Skin epidermis (tissue), 12 donors: ENCODE measurements at regions not wholly inside any gene's neighbourhood (a gene's known extent, or its start where the extent isn't known, plus 50 kb on each side); places are given as distances from the start of the nearest gene placed in this dataset.
A peak's percentile ranks its signal among the peaks of the same experiment; 100 is the strongest.
"Not testable (repeated sequence)": the region's sequence is repeated elsewhere in the genome, so short reads cannot be mapped to it uniquely, and the experiment has no call there.

Experiments
- H3K27ac ChIP-seq, 21 experiments: fragments of 200-600 bp; sonication (generic) in 11 of 21; one replicate each; pipeline ENCODE4 v1.5.0; 2020; ENCODE audit warnings: mild to moderate bottlenecking in 3 of 21, inconsistent platforms in 2 of 21, moderate library complexity in 2 of 21
- H3K4me3 ChIP-seq, 7 experiments: fragments of 200-600 bp; sonication (generic) in 2 of 7; one replicate each; pipeline ENCODE4 v1.5.0; 2020; ENCODE audit warnings: inconsistent platforms in 2 of 7, mild to moderate bottlenecking in 2 of 7, moderate library complexity in 1 of 7

DNA sequence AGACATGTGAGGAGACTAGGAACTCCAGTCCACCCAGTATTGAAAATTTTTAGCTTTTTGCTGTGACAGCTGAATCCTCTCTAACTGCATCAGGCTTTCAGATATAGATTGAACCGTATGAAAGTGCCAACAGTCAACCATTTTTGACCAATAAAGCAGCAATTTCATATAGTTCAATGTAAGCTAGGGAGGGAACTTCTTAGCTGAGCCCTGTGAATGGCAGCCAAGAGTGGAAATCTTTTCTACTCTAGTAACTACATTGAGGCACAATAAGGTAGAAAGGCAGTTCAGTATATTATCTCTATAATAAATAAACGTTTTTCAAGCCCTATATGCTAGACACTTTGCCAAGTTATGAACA lies 96.3 kb upstream of the TANK start:
- no peak overlapping the region for H3K4me3 ChIP-seq
- H3K27ac ChIP-seq: peak overlapping the region in 2 of 21 experiments; percentile 8 to 27

DNA sequence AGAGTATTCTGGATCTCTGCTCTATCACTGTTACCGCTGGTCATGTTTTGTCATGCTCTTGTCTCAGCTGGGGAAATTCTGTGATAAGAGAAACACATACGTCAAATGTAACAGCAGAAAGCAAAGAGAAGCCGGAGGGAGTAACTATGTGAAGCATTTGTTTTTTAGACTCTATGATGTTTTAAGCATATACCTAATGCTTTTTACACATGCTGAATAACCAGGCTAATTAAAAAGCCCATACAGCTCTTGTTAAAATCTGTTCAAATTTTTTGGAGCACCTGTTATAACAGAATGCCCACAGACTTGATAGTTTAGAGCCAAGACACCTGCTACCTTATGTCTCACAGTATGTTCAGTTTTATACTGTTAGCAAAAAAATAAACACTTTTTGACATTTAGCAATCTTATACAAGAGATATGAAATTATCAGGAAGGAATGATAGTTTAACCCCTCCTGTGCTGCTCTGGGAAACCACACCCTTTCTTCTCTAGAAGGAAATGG lies 92.3 kb upstream of the TANK start:
- no peak overlapping the region for H3K27ac ChIP-seq
- no peak overlapping the region for H3K4me3 ChIP-seq

DNA sequence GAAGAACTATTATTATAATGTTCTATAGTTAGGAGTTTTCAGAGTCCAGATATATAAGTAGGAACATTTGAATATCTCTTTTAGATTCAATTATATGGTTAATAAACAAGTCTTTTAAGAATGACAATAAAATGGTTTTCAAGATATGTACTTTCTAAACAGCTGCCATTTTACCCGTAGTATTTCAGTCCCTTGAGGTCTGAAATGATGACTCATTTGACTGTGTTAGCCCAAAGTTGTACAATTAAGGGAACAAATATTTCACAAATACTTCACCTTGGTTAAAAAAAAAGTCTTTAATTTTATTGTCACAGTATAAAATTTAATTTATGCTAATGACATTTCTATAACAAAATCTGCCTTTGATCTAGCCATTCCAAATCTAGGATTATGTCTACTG lies 91.6 kb upstream of the TANK start:
- H3K4me3 ChIP-seq: no peak overlapping the region
- H3K27ac ChIP-seq: no peak overlapping the region

DNA sequence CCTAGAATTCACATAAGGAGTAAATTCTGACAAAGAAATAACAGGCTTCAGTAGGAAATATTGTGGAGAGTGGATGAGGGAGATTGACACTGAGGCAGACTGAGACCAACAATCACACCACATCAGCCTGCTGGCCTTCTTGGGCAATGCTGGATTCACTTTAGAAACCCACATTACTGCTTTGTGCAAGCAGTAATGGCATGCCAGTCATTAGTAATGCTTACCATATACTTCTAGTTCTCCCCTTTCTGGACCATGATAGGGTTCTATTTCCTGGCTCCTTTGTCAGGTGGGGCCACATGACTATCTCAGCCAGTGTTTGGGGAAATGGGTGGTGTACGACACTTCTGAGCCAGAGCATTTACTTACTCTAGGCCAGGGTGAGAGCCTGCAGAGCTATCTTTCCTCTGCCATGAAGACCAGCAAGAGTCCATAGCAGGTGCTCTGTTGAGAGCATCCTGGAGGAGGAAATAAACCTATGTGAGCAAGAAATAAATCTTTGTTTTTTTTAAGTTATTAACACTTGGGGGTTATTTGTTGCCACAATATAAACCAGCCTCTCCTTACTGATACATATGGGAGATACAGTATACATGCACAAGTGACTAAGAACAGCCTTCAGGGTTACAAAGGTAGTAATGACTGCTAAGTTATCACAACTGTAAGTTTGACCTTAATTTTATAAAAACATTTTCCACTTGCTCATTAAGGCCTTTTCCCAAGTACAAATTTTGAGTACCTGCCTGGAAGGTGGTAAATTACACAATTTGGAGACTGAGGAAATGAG lies 89.3 kb upstream of the TANK start:
- Histone ChIP-seq H3K4me3 (no peak overlapping the region), H3K27ac (no peak overlapping the region)

DNA sequence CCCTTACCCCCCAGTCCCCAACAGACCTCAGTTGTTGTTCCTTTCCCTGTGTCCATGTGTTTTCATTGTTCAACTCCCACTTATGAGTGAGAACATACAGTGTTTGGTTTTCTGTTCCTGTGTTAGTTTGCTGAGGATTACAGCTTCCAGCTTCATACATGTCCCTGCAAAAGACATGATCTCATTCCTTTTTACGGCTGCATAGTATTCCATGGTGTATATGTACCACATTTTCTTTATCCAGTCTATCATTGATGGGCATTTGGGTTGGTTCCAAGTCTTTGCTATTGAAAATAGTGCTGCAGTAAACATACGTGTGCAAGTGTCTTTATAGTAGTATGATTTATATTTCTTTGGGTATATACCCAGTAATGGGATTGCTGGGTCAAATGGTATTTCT lies 87.8 kb upstream of the TANK start:
- H3K27ac ChIP-seq, H3K4me3 ChIP-seq: not testable (repeated sequence)

DNA sequence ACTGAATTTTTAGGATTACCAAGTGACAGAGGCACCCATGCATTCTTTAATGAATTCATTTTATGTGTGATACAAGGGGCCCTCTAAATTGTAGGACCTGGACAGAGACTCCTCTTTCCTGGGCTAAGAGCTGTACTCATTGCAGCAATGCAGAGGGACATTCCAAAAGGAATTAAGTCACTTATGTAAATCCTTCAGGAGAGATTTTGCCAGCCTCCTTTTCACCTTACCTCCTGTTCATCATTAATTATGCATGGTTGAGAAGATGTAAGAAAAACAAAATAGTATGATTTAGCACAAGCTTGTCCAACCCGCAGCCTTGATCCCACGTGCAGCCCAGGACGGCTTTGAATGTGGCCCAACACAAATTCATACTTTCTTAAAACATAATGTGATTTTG lies 84.5 kb upstream of the TANK start:
- Histone ChIP-seq H3K27ac (peak overlapping the region in 5 of 21 experiments; percentile 27 to 64 (median 53)), H3K4me3 (no peak overlapping the region)

DNA sequence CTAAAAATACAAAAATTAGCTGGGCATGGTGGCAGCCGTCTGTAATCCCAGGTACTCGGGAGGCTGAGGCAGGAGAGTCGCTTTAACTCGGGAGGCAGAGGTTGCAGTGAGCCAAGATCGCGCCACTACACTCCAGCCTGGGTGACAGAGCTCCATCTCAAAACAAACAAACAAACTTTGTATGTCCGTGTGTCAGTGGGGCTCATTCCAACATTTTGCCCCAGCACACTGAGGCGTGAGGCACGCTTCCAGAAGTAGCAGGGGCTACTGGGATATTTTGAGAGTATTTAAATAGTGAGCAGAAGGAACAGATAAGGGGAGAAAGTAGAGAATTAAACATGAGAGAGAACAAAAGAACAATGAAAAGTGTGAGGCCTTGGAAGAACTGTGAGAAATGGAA lies 83.3 kb upstream of the TANK start:
- peak overlapping the region in 20 of 21 experiments; percentile 13 to 75 (median 52) for H3K27ac ChIP-seq

DNA sequence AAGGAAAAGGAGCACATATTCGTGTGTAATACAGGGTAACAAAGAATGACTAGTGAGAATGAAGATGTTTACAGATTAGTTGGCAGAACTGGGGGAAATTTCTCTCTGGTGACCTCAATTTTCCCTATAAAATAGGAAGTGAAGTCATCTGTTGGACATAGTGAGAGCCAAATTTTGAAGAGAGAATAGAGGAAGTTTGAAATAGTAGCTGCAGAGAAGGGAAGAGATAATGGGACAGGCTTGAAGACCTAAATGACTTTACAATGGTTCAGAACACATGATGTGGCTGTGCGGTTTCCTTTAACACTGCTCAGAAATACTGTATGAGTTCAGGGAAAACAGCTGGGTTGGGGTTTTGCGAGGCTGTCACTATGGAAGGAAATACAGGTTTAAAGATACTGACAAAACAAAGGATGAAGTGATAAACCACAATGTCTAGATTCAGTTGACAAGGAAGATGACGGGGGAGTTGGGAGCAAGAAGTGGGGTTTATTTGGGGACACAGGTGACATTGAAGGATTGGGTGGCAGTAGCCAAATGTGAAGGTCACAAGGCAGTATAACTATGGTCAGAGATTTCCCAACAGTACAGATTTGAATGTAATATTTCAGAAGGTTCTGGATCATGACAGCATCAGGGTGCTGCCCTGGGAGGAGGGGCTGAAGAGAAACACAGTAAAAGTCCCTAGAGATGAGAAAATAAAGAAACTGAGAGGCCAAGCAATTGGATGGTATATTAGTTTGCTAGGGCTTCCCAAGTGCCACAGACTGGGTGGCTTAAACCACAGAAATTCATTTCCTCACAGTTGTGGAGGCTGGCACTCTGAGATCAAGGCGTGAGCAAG lies 82.6 kb upstream of the TANK start:
- Histone ChIP-seq H3K27ac (peak overlapping the region in 20 of 21 experiments; percentile 13 to 75 (median 56)), H3K4me3 (no peak overlapping the region)

More for the DNA sequence above, 83.3 kb upstream of the TANK start:
- H3K4me3 ChIP-seq: no peak overlapping the region

DNA sequence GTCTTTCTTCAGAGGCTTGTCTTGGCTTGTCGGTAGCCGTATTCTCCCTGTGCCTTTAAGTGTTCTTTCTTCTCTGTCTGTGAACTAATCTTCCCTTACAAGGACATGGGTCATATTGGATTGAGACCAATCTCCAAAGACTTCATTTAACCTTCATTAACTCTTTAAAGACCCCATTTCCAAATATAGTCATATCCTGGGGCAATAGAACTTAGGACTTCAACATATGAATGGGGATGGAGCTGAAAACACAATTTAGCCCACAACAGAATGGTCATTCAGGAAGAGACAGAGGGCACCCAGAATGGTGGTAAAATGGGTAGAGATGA lies 82.1 kb upstream of the TANK start:
- peak overlapping the region in 19 of 21 experiments; percentile 13 to 75 (median 56) for H3K27ac ChIP-seq

DNA sequence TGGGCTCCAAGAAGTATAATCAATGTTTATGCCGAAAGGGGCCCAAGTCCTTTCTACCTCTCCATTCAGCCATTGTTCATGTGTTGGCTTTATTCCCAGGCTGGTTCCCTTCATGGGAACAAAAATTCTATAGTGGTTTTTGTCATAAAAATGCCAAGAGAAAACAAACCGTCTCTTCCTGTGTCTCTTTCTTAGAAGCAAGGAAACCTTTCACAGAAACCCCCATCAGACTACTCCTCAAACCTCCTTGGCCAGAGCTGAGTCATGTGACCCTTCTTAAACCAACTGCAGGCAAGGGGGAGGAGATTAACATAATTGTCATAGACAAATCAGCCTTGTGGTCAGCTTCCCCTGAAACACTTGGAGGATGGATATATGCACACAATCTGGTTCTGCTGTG lies 75.1 kb upstream of the TANK start:
- Histone ChIP-seq H3K27ac (no peak overlapping the region), H3K4me3 (no peak overlapping the region)

More for the DNA sequence above, 82.1 kb upstream of the TANK start:
- H3K4me3 ChIP-seq: no peak overlapping the region

DNA sequence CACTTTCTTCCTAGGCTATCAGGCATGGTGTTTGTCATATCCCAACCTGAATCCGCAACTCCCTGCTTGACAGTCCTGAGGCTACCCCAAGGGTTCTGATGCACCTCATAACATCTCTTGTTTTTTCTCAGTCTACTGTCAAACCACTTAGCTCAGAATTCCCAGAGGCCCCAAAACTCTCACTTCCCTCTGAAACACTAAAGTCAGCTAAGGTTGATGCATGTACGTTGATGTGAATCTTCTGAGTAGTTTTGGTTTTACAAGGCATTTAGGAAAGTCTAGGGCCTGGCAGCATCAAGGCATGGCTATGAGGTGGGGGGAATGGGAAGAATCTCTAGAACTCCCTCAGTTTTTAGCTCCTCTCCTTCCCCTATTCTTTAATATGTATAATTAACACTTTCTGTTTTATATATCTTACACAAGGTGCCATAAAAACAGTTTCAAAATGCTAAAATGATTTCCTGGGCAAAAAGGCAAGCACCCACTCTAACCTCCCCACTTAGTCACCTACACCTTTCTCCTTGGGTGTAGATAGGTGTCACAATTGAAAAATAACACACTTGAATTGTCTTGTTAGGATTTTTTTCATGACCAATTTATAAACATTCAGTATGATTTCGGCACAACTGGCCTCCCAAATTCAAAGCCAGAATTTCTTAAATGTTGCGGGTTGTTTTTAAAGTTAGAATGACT lies 71.4 kb upstream of the TANK start:
- Histone ChIP-seq H3K4me3 (no peak overlapping the region), H3K27ac (no peak overlapping the region)

DNA sequence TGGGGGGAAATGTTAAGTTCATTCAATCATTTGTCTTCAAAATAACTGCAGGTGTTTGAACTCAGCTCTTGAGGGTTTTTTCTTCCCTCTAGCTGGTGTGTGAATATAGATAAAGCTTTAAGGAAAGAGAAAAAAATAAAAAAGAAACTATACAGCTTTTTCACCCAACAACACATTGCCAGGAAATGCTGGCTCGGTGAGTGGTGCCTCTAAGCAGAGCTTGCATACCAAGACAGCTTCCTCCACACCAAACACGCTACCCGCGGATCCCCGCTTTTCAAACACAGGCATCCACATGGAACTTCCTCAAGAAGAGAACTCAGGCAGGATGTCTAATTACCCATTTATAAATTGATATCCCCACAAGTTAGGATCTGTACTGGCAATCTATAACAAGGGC lies 69.8 kb upstream of the TANK start:
- no peak overlapping the region for H3K27ac ChIP-seq
- H3K4me3 ChIP-seq: no peak overlapping the region

DNA sequence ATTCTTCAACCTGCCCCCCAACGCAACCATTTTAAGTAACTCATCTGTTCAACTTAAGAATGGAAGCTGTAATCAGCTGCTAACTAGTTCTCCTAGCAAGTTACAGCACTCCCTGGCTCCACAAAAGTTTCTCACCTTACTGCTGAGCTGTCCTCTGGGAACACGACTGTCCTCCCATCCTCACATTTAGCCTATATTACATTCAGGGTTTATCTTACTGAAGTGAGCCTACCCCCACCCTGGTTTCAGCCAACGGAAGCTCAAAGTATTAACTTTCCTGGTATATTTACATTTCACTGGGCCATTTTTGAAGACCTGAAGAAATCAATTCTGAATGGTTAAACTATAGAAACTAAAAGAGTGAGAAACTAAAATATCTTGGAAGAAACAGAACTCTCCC lies 64.9 kb upstream of the TANK start:
- no peak overlapping the region for H3K27ac ChIP-seq

DNA sequence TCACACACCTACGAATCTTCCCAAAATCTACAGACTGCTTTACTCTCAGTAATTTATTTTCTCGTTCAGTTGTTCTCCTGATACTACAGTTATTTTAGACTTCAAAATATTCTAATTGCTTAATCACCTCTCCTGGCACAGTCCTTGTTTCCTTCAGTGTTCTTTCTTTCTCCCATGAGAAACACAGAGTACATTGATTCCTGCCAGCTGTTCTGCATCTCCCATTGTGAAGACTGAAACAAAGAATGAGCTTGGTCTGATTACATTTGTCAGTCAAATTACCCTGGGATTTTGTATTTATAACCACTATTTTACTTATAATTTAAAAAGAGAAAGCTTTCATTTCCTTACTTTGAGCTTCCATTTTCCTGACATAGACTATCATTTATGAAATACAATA lies 63.9 kb upstream of the TANK start:
- Histone ChIP-seq H3K4me3 (no peak overlapping the region), H3K27ac (no peak overlapping the region)

More for the DNA sequence above, 64.9 kb upstream of the TANK start:
- H3K4me3 ChIP-seq: no peak overlapping the region

DNA sequence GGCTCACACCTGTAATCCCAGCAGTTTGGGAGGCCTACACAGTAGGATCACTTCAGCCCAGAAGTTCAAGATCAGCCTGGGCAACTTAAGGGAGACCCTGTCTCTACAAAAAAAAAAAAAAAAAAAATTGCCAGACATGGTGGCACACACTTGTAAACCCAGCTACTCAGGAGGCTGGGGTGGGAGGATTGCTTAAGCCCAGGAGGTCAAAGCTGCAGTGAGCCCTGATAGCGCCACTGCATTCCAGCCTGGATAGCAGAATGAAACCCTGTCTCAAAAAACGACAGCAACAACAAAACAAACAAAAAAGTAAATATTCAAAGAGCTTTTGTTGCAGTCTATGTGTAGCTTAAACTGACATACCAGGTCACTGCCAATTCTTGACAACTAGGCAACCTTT lies 63.1 kb upstream of the TANK start:
- H3K4me3 ChIP-seq: no peak overlapping the region
- no peak overlapping the region for H3K27ac ChIP-seq

DNA sequence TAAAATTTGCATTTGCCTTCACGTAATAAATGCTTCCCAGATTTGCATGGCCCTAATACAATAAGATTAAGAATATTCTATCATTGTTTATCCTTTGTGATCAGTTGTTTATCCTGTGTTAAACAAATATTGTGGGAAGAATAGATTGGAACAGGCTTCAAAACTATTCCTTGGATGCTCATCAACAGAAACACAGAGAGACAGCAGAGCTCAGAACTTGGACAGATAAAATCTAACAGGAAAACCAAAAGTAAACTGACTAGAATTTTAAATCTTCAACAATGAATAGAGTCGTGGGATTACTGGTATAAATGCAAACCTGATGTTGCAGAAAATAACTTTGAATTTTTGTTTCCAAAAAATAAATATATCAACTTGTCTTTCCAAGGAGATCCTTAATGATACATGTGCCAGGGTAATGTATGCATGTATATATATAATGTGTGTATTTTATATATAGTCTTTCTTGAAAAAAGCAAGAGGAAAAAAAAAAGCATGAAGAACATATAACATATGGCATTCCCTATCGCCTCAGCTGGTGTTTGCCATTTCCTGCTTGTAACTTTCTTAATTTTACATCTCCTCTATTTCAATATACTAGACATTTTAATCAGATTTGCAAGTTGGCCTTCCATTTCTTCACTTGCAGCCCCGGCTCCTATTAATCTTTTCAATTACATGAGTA lies 59.9 kb upstream of the TANK start:
- no peak overlapping the region for H3K4me3 ChIP-seq
- peak overlapping the region in 1 of 21 experiments; percentile 5 for H3K27ac ChIP-seq

DNA sequence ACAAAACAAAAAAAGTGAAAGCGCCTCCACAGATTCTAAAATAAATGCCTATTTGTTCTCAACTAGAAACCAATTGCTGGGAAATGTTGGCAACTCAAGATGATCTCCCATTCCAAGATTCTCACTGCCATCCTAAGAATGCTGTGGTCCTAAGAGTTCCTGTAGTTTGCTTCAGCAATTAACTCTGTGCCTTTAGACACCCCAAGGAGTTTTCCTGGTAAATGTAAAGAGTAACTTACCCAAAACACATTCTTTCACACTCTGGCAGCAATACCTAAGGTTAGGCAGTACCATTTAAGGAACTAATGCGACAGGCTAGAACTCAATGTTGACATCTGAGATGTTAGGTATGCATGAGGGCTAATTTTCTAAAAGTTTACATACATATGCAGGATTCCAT lies 58.8 kb upstream of the TANK start:
- Histone ChIP-seq H3K4me3 (no peak overlapping the region), H3K27ac (peak overlapping the region in 2 of 21 experiments; percentile 17 to 61)

DNA sequence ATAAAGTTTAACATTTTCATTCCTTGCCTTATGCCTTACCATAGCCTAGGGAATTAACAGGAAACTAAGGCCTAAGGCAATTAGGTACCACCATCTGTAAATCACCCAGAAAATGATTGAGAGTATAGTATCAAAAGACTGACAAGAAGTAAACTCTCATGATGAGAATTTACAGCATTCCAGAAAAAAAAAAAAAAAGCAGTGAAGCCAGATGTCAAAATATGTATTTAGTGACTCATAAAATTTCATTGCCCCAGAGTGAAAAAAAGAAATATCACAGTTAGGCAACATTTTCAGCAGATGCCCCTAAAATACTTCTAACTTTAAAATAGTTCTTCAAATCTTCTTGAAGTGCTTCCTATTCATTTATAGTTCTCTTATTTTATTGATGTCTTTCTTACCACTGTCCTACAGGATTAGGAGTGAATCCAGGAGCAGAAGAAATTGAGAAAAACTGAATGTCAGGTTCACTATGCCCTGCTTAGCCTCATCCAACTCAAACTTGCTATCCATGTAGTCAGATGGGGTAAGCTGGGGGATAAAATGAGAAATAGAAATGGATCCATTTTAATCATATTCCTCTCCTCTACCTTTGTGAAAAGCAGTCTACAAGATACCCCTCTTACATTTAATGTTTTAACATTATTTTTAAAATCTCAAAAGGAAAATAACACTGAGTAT lies 57.3 kb upstream of the TANK start:
- no peak overlapping the region for H3K4me3 ChIP-seq
- H3K27ac ChIP-seq: peak overlapping the region in 1 of 21 experiments; percentile 14

DNA sequence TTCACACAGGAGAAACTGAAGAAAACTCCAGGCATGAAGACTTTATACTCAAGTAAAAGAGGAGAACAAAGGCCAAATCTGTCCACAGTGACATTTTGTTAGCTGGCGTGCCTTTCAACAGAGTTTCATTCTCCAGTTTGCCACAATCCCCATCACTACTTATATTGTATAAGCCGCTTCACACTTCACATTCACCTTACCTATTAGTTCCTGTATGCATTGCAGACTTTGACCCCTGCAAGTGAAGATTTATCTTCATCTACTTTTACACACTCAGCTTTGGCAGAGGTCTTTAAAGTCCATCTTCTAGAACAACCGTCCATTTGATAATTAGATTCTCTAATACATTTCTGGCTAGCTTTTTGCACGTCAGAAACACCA lies 56.8 kb upstream of the TANK start:
- H3K4me3 ChIP-seq: no peak overlapping the region
- no peak overlapping the region for H3K27ac ChIP-seq
